Chondrocyte (in vitro differentiated cells): ENCODE measurements at regions not wholly inside any gene's neighbourhood (a gene's known extent, or its start where the extent isn't known, plus 50 kb on each side); places are given as distances from the start of the nearest gene placed in this dataset.

Experiments used
- DNase-seq: peaks from one replicate; pipeline ENCODE4 v3.0.0; 2021; ENCODE audit warnings: mixed read lengths, low spot score
- H3K27ac Mint-ChIP-seq: one replicate; pipeline ENCODE4 v1.8.0; 2021; ENCODE audit warnings: mild to moderate bottlenecking, moderate library complexity, mixed read lengths; ENCODE audit not compliant: unreplicated experiment
- H3K27me3 Mint-ChIP-seq: 2 replicates; pipeline ENCODE4 v1.8.0; 2021; ENCODE audit warnings: low read depth, mixed read lengths
- H3K36me3 Mint-ChIP-seq: 2 replicates; pipeline ENCODE4 v1.8.0; 2021; ENCODE audit warnings: low read depth, mixed read lengths
- H3K4me1 Mint-ChIP-seq: 2 replicates; pipeline ENCODE4 v1.8.0; 2021; ENCODE audit warnings: low read depth, mild to moderate bottlenecking, mixed read lengths
- H3K4me3 Mint-ChIP-seq: one replicate; pipeline ENCODE4 v1.8.0; 2021; ENCODE audit warnings: mild to moderate bottlenecking, moderate library complexity, mixed read lengths; ENCODE audit not compliant: unreplicated experiment
- H3K9me3 Mint-ChIP-seq: 2 replicates; pipeline ENCODE4 v1.8.0; 2021; ENCODE audit warnings: low read depth, mixed read lengths
- TF ChIP-seq, protein P1 (sequence below): fragments of 200-600 bp; sonication (generic); IDR thresholded peaks from 2 replicates; pipeline ENCODE4 v1.5.0; 2021; ENCODE audit warnings: antibody characterized with exemption, mild to moderate bottlenecking, moderate library complexity

GRCh38 chr9:108683245-108683644 lies 172.5 kb downstream of the ACTL7B start:
- H3K27ac Mint-ChIP-seq = no peak overlapping the region
- TF ChIP-seq, protein P1, sequence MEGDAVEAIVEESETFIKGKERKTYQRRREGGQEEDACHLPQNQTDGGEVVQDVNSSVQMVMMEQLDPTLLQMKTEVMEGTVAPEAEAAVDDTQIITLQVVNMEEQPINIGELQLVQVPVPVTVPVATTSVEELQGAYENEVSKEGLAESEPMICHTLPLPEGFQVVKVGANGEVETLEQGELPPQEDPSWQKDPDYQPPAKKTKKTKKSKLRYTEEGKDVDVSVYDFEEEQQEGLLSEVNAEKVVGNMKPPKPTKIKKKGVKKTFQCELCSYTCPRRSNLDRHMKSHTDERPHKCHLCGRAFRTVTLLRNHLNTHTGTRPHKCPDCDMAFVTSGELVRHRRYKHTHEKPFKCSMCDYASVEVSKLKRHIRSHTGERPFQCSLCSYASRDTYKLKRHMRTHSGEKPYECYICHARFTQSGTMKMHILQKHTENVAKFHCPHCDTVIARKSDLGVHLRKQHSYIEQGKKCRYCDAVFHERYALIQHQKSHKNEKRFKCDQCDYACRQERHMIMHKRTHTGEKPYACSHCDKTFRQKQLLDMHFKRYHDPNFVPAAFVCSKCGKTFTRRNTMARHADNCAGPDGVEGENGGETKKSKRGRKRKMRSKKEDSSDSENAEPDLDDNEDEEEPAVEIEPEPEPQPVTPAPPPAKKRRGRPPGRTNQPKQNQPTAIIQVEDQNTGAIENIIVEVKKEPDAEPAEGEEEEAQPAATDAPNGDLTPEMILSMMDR = no peak
- no peaks in the 10 kb centered on the region for H3K9me3 Mint-ChIP-seq
- no peaks in the 10 kb centered on the region for H3K36me3 Mint-ChIP-seq
- H3K4me1 Mint-ChIP-seq = peaks cover 3% of the 10 kb centered on the region
- DNase-seq = no peak
- no peak overlapping the region for H3K4me3 Mint-ChIP-seq
- H3K27me3 Mint-ChIP-seq = peaks cover 1% of the 10 kb centered on the region

DNA sequence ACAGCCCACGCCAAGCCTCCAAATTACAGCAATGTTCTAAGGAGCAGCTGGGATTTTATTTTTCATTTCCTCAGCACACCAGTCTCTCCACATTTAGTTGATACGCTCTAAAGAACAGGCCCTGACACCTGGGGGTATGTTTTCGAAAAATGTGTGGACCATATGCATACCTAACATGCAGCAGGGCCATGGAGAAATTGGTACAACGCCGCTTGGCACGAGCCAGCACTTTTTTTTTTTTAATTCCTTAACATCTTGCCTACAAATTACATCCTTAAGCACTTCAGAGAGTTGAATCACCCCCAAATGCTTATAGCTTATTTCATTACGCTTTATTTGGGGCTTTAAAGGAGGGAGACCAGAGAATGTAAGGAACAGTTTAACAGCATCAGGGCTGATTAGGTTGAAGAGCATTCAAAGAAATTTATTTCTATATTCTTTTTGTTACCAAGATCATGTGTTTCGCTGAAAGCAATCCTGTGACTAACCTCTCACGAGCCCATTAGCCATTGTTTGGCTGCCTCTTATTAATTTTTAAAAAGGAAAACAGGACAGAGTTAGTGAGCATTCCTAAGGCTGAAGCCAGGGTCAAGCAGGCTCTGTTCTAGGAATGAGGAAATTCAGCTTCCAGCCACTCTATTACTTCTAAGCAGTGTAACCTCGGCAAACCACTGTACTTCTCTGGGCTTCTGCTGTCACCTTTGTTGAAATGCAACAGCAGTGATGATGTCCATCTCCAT lies 173.8 kb downstream of the ACTL7B start:
- Mint-ChIP-seq H3K27ac (no peak overlapping the region), H3K4me1 (no peaks in the 10 kb centered on the region), H3K27me3 (peaks cover 1% of the 10 kb centered on the region), H3K36me3 (no peaks in the 10 kb centered on the region), H3K9me3 (no peaks in the 10 kb centered on the region), H3K4me3 (no peak overlapping the region)
- no peak for DNase-seq
- TF ChIP-seq, protein P1 = no peak

DNA sequence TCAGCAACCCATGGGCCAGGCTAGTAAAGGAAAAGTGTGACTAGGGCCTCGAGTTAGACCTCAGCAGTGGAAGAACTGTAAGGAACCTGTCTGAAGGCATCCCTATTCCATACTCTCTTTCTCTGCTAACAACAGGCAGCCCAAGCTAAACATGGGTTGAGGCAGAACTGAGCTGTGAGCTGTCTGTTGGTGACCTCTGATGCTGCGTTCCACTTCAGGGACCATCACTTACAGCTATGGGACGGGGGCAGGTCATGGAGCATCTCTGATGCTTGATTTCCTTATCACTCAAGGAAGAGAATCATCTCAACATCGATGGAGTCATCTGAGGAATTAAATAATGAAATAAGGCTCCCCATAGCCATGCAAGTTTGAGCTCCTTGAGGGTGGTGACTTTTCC lies 174.8 kb downstream of the ACTL7B start:
- H3K4me1 Mint-ChIP-seq = no peaks in the 10 kb centered on the region
- H3K9me3 Mint-ChIP-seq = no peaks in the 10 kb centered on the region
- no peak for DNase-seq
- TF ChIP-seq, protein P1 = no peak
- H3K36me3 Mint-ChIP-seq = no peaks in the 10 kb centered on the region
- no peak overlapping the region for H3K4me3 Mint-ChIP-seq
- H3K27ac Mint-ChIP-seq = no peak overlapping the region
- peaks cover 2% of the 10 kb centered on the region for H3K27me3 Mint-ChIP-seq

GRCh38 chr9:108677776-108678175 lies 178.0 kb downstream of the ACTL7B start:
- no peak overlapping the region for H3K27ac Mint-ChIP-seq
- H3K9me3 Mint-ChIP-seq = no peaks in the 10 kb centered on the region
- no peak overlapping the region for H3K4me3 Mint-ChIP-seq
- no peaks in the 10 kb centered on the region for H3K36me3 Mint-ChIP-seq
- TF ChIP-seq, protein P1 = no peak
- H3K27me3 Mint-ChIP-seq = peaks cover 11% of the 10 kb centered on the region
- no peaks in the 10 kb centered on the region for H3K4me1 Mint-ChIP-seq
- no peak for DNase-seq

DNA sequence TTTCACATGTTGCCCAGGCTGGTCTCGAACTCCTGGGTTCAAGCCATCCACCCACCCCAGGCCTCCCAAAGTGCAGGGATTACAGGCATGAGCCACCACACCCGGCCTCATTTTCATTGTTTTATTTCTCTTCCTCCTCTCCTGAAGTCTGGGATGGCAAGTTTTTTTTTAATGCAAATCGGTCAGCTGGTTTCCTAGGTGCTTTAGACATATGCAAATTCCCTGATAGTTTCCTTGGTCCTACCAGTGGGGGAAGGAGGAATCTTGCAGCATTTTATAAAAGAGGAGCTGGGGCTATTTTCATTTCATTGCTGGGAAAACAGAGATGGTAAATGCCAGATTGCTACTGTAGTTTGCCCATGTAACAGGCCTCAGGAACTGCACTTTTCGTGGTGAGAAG lies 179.4 kb downstream of the ACTL7B start:
- Mint-ChIP-seq H3K27ac (no peak overlapping the region), H3K4me3 (no peak overlapping the region), H3K4me1 (peaks cover 7% of the 10 kb centered on the region), H3K36me3 (no peaks in the 10 kb centered on the region), H3K9me3 (no peaks in the 10 kb centered on the region), H3K27me3 (peaks cover 14% of the 10 kb centered on the region)
- TF ChIP-seq, protein P1 = no peak
- no peak for DNase-seq
